T-helper 2 cell treated with Interferon-gamma antibody and Interleukin-4, amounts not matched to agents 5 μg/mL and 100 μg/mL, for 36 hours (primary cell): ENCODE measurements at regions not wholly inside any gene's neighbourhood (a gene's known extent, or its start where the extent isn't known, plus 50 kb on each side); places are given as distances from the start of the nearest gene placed in this dataset.

ENCODE experiments used
- DNase-seq: peaks from one replicate; pipeline ENCODE4 v3.0.0; 2021; ENCODE audit warnings: low spot score
- H3K27ac Mint-ChIP-seq: one replicate; pipeline ENCODE4 v1.8.0; 2021; ENCODE audit warnings: mild to moderate bottlenecking, mixed read lengths
- H3K27me3 Mint-ChIP-seq: one replicate; pipeline ENCODE4 v1.8.0; 2021; ENCODE audit warnings: low read depth, mixed read lengths
- H3K36me3 Mint-ChIP-seq: one replicate; pipeline ENCODE4 v1.8.0; 2021; ENCODE audit warnings: low read depth, mixed read lengths
- H3K4me1 Mint-ChIP-seq: one replicate; pipeline ENCODE4 v1.8.0; 2021; ENCODE audit warnings: low read depth, mixed read lengths
- H3K4me3 Mint-ChIP-seq: one replicate; pipeline ENCODE4 v1.8.0; 2022; ENCODE audit warnings: mild to moderate bottlenecking, moderate library complexity, mixed read lengths
- H3K9me3 Mint-ChIP-seq: one replicate; pipeline ENCODE4 v1.8.0; 2021; ENCODE audit warnings: mixed read lengths

GRCh38 chr14:87196436-87196835, 796.5 kb downstream of the GALC start:
- Mint-ChIP-seq H3K4me3 (no peak overlapping the region), H3K27me3 (no peaks in the 10 kb centered on the region), H3K36me3 (no peaks in the 10 kb centered on the region), H3K9me3 (peaks cover 28% of the 10 kb centered on the region), H3K27ac (no peak overlapping the region), H3K4me1 (no peaks in the 10 kb centered on the region)
- DNase-seq = no peak

DNA sequence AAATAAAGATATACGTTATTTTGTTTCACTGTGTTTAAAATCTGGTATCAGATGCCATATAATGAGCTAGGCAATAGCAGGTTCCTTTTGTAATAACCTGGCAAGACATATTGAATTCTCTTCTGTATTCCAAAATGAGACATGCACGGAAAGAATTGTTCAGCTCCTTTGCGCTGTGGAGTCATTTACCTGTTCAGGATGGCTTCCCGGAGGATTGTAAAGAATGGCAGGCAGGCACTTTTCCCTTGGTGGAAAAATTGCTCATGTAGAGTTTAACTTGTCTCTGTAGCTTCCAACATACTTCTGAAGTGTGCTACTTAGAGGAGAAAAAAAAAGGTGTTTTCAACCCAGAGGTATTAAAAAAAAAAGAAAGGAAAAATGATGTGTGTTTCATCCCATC, 805.2 kb downstream of the GALC start:
- no peaks in the 10 kb centered on the region for H3K27me3 Mint-ChIP-seq
- DNase-seq = no peak
- peaks cover 45% of the 10 kb centered on the region for H3K9me3 Mint-ChIP-seq
- H3K4me3 Mint-ChIP-seq = no peak overlapping the region
- H3K27ac Mint-ChIP-seq = no peak overlapping the region
- H3K4me1 Mint-ChIP-seq = no peaks in the 10 kb centered on the region
- no peaks in the 10 kb centered on the region for H3K36me3 Mint-ChIP-seq

DNA sequence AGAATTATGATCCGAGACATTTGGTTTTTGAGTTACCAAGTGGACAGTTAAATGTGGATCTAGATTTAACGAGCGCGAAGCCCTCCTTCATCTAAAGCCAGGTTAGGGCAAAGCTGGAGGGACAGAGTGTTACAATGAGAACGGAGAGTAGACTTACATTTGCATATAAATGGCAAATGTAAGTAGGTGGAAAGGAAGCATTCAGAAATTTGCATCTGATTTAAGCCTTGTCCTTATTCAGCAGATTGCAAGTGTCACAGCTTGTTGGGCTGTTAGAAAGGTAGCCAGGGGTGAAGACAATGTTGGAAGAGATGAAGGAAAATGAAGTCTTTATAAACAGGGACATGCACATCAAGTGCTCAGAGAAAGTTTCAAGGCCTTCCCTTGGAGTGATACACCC, 806.2 kb downstream of the GALC start:
- Mint-ChIP-seq H3K27ac (no peak overlapping the region), H3K36me3 (no peaks in the 10 kb centered on the region), H3K4me1 (no peaks in the 10 kb centered on the region), H3K4me3 (no peak overlapping the region), H3K9me3 (peaks cover 43% of the 10 kb centered on the region), H3K27me3 (no peaks in the 10 kb centered on the region)
- no peak for DNase-seq

GRCh38 chr14:87185961-87186560, 806.9 kb downstream of the GALC start:
- H3K4me3 Mint-ChIP-seq = no peak overlapping the region
- no peaks in the 10 kb centered on the region for H3K4me1 Mint-ChIP-seq
- no peaks in the 10 kb centered on the region for H3K27me3 Mint-ChIP-seq
- no peak overlapping the region for H3K27ac Mint-ChIP-seq
- DNase-seq = no peak
- H3K36me3 Mint-ChIP-seq = no peaks in the 10 kb centered on the region
- peaks cover 40% of the 10 kb centered on the region for H3K9me3 Mint-ChIP-seq

- Mint-ChIP-seq H3K4me3 (no peak overlapping the region), H3K4me1 (no peaks in the 10 kb centered on the region), H3K9me3 (peaks cover 37% of the 10 kb centered on the region), H3K27ac (no peak overlapping the region), H3K27me3 (no peaks in the 10 kb centered on the region), H3K36me3 (no peaks in the 10 kb centered on the region)
- DNase-seq = no peak
Observed at GRCh38 chr14:87184180-87184579, 808.8 kb downstream of the GALC start.

DNA sequence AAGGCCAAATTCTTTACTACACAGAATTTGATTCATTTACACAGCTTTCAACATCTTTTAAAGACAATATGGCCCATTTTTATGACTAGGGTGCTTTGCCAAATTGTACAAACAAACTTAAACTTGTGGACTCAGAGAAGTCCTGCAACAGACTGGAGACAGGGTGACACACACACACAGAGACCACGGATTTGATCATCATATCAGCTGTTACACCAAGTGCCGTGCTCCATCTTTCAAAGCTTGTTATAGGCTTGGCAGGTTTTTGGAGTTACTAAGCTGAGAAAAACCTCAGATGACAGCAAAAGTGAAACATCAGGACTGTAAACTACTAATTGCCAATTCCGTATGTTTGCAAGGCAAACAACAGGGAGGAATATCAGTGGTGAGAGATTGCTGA, 811.7 kb downstream of the GALC start:
- no peak overlapping the region for H3K4me3 Mint-ChIP-seq
- H3K9me3 Mint-ChIP-seq = peaks cover 38% of the 10 kb centered on the region
- H3K36me3 Mint-ChIP-seq = no peaks in the 10 kb centered on the region
- H3K27ac Mint-ChIP-seq = no peak overlapping the region
- no peak for DNase-seq
- H3K27me3 Mint-ChIP-seq = no peaks in the 10 kb centered on the region
- H3K4me1 Mint-ChIP-seq = no peaks in the 10 kb centered on the region

DNA sequence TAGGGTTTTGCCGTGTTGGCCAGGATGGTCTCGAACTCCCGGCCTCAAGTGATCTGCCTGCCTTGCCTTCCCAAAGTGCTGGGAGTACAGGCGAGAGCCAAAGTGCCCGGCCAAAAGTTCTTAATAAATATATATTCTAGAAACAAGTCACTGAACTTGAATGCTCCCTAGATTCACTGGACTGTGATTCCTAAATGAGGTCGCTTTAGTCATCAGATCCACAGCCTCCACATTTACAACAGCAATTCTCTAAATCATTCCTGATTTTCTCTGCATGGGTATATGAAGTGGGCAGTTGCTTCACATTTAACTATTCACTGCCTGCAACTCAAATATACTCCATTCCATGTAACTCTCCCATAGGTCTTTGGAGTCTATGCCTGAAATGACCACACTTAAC, 813.0 kb downstream of the GALC start:
- H3K9me3 Mint-ChIP-seq = peaks cover 35% of the 10 kb centered on the region
- no peaks in the 10 kb centered on the region for H3K4me1 Mint-ChIP-seq
- H3K27ac Mint-ChIP-seq = no peak overlapping the region
- H3K4me3 Mint-ChIP-seq = no peak overlapping the region
- DNase-seq = no peak
- no peaks in the 10 kb centered on the region for H3K36me3 Mint-ChIP-seq
- no peaks in the 10 kb centered on the region for H3K27me3 Mint-ChIP-seq

DNA sequence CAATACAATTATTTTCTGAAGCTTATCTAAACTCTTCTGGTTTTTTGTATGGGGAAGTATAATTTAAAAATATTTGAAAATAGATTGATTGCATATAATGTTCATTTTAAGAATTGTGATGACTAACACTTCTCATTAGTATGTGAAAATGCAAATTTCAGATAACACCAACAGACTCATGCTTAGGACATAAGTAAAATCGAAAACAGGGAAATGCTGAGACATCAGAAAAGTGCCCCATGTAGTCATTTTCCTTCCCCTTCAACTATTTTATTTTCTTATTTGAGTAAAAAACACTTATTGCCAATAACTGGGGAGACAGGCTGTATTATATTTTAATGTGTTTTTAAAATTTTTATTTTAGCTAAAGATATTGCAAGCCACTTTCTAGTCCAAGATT, 814.7 kb downstream of the GALC start:
- no peaks in the 10 kb centered on the region for H3K4me1 Mint-ChIP-seq
- no peak overlapping the region for H3K27ac Mint-ChIP-seq

GRCh38 chr14:87175175-87175574, 817.8 kb downstream of the GALC start:
- Mint-ChIP-seq H3K27ac (no peak overlapping the region), H3K4me3 (no peak overlapping the region), H3K4me1 (no peaks in the 10 kb centered on the region), H3K27me3 (no peaks in the 10 kb centered on the region), H3K9me3 (peaks cover 22% of the 10 kb centered on the region), H3K36me3 (no peaks in the 10 kb centered on the region)
- no peak for DNase-seq

More for the DNA sequence above, 814.7 kb downstream of the GALC start:
- DNase-seq = no peak
- no peaks in the 10 kb centered on the region for H3K27me3 Mint-ChIP-seq
- H3K9me3 Mint-ChIP-seq = peaks cover 27% of the 10 kb centered on the region
- no peaks in the 10 kb centered on the region for H3K36me3 Mint-ChIP-seq
- H3K4me3 Mint-ChIP-seq = no peak overlapping the region

- Mint-ChIP-seq H3K27me3 (no peaks in the 10 kb centered on the region), H3K4me1 (no peaks in the 10 kb centered on the region), H3K9me3 (peaks cover 15% of the 10 kb centered on the region), H3K4me3 (no peak overlapping the region), H3K36me3 (no peaks in the 10 kb centered on the region), H3K27ac (no peak overlapping the region)
- no peak for DNase-seq
Observed at GRCh38 chr14:87171141-87171540, 821.8 kb downstream of the GALC start.

DNA sequence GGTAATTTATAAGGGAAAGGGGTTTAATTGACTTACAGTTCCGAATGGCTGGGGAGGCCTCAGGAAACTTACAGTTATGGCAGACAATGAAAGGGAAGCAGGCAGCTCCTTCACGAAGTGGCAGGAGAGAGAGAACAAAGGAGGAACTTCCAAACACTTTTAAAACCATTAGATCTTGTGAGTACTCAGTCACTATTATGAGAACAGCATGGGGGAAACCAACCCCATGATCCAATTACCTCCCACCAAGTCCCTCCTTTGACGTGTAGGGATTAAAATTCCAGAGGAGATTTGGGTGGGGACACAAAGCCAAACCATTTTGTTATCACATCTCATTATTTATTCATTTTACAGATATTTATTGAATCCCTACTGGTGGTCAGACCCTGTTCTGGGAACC, 822.8 kb downstream of the GALC start:
- H3K27me3 Mint-ChIP-seq = no peaks in the 10 kb centered on the region
- no peaks in the 10 kb centered on the region for H3K4me1 Mint-ChIP-seq
- no peak for DNase-seq
- no peak overlapping the region for H3K27ac Mint-ChIP-seq
- peaks cover 17% of the 10 kb centered on the region for H3K9me3 Mint-ChIP-seq
- H3K4me3 Mint-ChIP-seq = no peak overlapping the region
- H3K36me3 Mint-ChIP-seq = no peaks in the 10 kb centered on the region

DNA sequence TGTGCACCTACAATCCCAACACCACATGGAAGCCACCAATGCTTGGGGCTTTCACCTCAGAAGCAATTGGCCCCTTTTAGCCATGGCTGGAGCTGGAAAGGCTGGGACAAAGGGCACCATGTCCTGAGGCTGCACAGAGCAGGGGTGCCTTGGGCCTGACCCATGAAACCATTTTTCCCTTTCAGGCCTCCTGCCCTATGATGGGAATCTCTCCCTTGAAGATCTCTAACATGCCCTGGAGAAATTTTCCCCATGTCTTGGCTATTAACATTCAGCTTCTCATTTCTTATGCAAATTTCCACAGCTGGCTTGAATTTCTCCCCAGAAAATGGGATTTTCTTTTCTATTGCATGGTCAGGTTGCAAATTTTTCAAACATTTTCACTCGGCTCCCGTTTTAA, 823.6 kb downstream of the GALC start:
- no peak overlapping the region for H3K4me3 Mint-ChIP-seq
- H3K36me3 Mint-ChIP-seq = no peaks in the 10 kb centered on the region
- no peaks in the 10 kb centered on the region for H3K27me3 Mint-ChIP-seq
- H3K4me1 Mint-ChIP-seq = no peaks in the 10 kb centered on the region
- no peak overlapping the region for H3K27ac Mint-ChIP-seq
- no peak for DNase-seq
- H3K9me3 Mint-ChIP-seq = peaks cover 18% of the 10 kb centered on the region

DNA sequence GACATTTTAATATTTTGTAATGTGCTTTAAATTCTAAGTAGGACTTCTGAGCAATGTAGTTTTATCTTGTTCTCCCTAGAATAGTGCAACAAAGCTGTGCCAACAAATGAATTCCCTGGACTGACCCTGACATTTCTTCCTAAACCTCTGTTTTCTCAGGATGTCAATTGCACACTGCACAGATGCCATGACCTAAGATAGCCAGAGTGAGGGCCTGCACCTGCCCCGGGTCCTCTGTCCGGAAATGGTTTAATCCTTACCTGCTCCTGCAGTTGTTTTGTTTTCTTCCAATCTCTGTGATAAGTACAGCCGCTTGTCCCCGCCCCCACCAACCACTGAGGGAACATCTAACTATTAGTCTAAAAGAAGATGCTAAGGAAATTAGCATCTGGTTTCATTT, 831.5 kb downstream of the GALC start:
- Mint-ChIP-seq H3K4me1 (no peaks in the 10 kb centered on the region), H3K27me3 (no peaks in the 10 kb centered on the region), H3K4me3 (no peak overlapping the region), H3K27ac (no peak overlapping the region), H3K36me3 (no peaks in the 10 kb centered on the region), H3K9me3 (peaks cover 32% of the 10 kb centered on the region)
- DNase-seq = no peak

- no peaks in the 10 kb centered on the region for H3K27me3 Mint-ChIP-seq
- H3K4me3 Mint-ChIP-seq = no peak overlapping the region
- no peak for DNase-seq
- peaks cover 32% of the 10 kb centered on the region for H3K9me3 Mint-ChIP-seq
- H3K27ac Mint-ChIP-seq = no peak overlapping the region
- H3K4me1 Mint-ChIP-seq = no peaks in the 10 kb centered on the region
- H3K36me3 Mint-ChIP-seq = no peaks in the 10 kb centered on the region
Observed at GRCh38 chr14:87160989-87161388, 832.0 kb downstream of the GALC start.

DNA sequence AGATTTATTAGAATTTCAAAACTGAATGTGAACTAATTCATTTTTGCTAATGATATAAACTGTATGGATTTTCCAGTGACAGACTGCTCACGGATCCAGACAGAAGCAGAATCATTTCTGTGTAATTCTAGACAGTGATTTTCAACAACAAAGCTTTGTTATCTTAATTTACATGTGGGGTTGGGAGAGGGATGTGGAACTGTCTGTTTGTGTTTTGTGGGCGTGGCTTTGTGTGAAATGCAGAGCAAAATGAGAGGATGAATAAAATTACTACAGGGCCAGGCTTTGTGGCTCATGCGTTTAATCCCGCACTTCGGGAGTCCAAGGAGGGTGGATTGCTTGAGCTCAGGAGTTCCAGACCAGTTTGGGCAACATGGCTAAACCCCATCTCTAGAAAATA, 834.7 kb downstream of the GALC start:
- H3K4me3 Mint-ChIP-seq = no peak overlapping the region
- H3K27ac Mint-ChIP-seq = no peak overlapping the region
- H3K4me1 Mint-ChIP-seq = no peaks in the 10 kb centered on the region
- DNase-seq = no peak
- H3K27me3 Mint-ChIP-seq = no peaks in the 10 kb centered on the region
- H3K36me3 Mint-ChIP-seq = no peaks in the 10 kb centered on the region
- H3K9me3 Mint-ChIP-seq = peaks cover 18% of the 10 kb centered on the region
